ENCODE measurements at regions not wholly inside any gene's neighbourhood (a gene's known extent, or its start where the extent isn't known, plus 50 kb on each side); places are given as distances from the start of the nearest gene placed in this dataset.

GRCh38 chr12:41907021-41907420 is 237.7 kb downstream of the GXYLT1 start:
- no peak for TF ChIP-seq CTCF (IDR thresholded peaks at IDR 0.05)
- TF ChIP-seq ZFX (IDR thresholded peaks at IDR 0.05; ENCODE audit: borderline replicate concordance) = no peak

GRCh38 chr12:41905759-41906297 is 238.8 kb downstream of the GXYLT1 start:
- no peak for TF ChIP-seq ZFX (IDR thresholded peaks at IDR 0.05; ENCODE audit: borderline replicate concordance)
- TF ChIP-seq CTCF (IDR thresholded peaks at IDR 0.05) = no peak
- no peak overlapping the region for H3K27ac ChIP-seq

More at GRCh38 chr12:41907021-41907420, 237.7 kb downstream of the GXYLT1 start:
- H3K27ac ChIP-seq = no peak overlapping the region

GRCh38 chr12:41905073-41905758 is 239.5 kb downstream of the GXYLT1 start:
- H3K27ac ChIP-seq = no peak overlapping the region
- TF ChIP-seq CTCF (IDR thresholded peaks at IDR 0.05) (no peak), ZFX (IDR thresholded peaks at IDR 0.05; ENCODE audit: borderline replicate concordance) (no peak)

GRCh38 chr12:41904041-41904440 is 240.6 kb downstream of the GXYLT1 start:
- TF ChIP-seq CTCF (IDR thresholded peaks at IDR 0.05) = no peak
- H3K27ac ChIP-seq = no peak overlapping the region

- H3K27ac ChIP-seq = no peak overlapping the region
- TF ChIP-seq CTCF (IDR thresholded peaks at IDR 0.05) = no peak
- TF ChIP-seq ZFX (IDR thresholded peaks at IDR 0.05; ENCODE audit: borderline replicate concordance) = no peak
Measured at GRCh38 chr12:41903014-41903708, 241.5 kb downstream of the GXYLT1 start.

GRCh38 chr12:41899577-41899976 is 245.1 kb downstream of the GXYLT1 start:
- H3K27ac ChIP-seq = no peak overlapping the region
- no peak for TF ChIP-seq ZFX (IDR thresholded peaks at IDR 0.05; ENCODE audit: borderline replicate concordance)
- TF ChIP-seq CTCF (IDR thresholded peaks at IDR 0.05) = no peak

GRCh38 chr12:41897593-41897992 is 247.1 kb downstream of the GXYLT1 start:
- no peak overlapping the region for H3K27ac ChIP-seq
- no peak for TF ChIP-seq ZFX (IDR thresholded peaks at IDR 0.05; ENCODE audit: borderline replicate concordance)
- no peak for TF ChIP-seq CTCF (IDR thresholded peaks at IDR 0.05)
